GM21737 (cell line): ENCODE measurements at regions not wholly inside any gene's neighbourhood (a gene's known extent, or its start where the extent isn't known, plus 50 kb on each side); places are given as distances from the start of the nearest gene placed in this dataset.

Experiments used
- ATAC-seq: cut with Tn5 transposase; IDR thresholded peaks from one replicate; pipeline ENCODE4 v1.9.1; 2021; ENCODE audit warnings: mild to moderate bottlenecking, moderate library complexity; ENCODE audit not compliant: unreplicated experiment

DNA sequence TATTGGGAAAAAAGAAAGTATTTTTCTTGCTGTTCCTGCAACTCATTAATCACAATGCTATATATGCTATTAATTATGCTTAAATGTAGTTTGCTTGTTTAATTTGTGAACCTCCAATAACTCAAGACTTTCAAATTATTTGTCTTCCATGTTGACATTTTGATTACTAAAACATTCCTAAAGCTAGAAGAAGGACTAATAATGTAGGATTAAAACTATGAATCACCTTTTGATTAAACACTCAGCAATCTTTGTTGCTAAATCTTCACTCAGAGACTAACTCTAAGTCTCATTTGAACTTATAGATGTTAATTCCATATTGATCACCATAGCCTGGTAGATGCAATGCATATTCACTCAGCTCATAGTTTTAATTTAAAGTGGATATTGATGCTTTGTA lies 524.6 kb upstream of the ZEB2 start:
- ATAC-seq: no peak

DNA sequence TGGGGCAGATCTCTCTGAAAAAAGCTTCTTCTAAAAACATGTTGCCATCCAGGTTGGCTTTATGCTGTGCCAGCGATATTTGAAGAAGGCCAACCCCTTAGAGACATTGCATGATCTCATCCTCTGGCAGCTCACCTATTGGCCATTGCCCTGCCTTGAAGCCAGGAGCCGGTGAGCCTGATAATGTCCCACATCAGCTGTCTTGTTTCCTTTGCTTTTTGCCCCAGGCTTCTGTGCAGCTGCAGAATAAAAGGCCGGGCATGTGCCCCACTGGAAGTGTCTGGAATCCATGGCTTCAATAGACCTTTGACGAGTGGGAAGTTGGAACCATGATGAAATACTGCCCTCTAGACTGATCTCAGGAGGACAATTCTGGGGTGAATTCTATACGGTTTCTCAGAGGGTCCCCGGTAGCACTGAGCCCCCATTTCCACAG lies 523.5 kb upstream of the ZEB2 start:
- no peak for ATAC-seq

DNA sequence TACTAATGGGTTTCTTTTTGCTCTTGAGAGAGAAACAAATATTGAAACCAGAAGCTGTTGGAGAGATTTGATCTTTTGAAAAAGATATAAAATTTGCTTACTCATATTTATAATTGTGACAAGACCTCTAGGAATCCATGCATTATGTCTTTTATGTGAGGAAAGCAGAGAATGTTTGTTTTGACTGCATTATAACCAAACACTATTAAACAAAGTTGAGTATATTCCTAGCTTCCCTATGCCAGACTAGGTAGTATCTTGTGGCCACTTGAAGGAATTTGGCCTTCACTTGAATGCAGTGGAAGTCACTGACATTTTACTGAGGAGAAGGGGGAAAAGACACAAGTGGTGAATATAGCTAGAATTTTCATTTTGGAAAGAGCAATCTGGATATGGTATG lies 521.8 kb upstream of the ZEB2 start:
- no peak for ATAC-seq

DNA sequence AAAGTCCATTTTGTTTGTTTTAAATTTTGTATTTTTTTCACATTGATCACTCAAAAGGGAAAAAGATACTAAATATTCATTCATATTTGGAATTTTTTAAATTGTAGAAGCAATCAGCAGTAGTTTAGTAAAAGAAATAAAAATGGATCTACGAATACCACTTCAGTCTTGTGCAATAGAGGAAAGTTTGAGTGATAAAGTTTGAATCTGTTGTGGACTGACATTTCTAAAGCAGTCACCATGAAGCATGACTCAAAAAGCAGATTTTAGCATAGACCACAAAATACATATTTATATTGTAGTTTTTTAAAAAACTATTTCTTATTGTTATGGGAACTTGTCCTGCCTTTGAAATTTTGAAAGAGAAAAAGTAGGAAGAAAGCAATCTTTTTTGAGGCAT lies 520.5 kb upstream of the ZEB2 start:
- no peak for ATAC-seq

DNA sequence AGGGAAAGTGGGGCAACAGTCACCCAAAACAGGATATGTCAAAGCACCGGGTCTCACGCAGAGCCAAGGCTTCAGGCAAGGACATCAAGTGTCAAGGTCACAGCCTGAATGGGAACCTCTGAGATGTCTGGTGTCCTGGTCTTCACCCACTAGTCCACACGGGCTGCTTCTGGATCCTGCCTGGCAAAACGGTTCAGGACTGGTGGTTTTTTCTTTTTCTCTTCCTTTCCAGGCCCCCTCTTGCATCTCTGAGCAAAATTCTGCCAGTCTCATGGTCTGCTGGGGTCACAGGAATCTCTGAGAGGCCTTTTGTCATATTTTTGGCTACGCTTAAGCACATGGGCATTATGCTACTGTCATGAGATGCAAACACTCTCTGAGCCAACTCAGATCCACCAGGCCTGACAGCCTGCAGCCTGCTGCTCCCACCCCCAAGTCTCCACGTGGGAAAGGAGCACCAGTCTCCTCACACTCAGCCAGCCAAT lies 518.2 kb upstream of the ZEB2 start:
- ATAC-seq: no peak

DNA sequence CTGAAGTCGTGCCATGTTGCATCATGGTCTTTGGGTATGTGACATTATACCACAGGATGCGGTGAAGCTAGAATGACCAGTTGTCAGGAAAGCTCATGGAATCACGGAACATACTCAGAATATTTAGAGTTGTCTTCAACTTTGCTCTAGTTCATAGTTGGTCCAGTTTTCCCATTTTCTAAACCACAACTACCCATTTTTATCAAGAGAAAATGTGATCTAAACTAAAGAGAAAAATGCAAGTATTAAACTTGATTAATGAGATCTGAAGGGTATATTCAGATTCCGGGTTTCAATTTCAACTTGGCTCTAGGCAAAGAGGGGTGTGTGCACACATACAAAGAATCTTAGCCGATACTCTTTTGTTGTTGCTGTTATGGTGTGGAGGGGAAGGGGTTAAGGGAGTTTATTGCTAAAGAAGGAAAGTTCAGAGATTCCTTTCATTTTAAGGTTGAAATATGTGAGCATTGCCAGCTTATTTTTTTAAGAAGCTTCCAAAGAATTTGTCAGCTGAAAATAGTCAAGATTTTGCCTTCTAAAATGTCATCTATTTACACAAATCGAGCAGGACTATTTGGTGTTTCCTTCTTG lies 516.6 kb upstream of the ZEB2 start:
- ATAC-seq: no peak

DNA sequence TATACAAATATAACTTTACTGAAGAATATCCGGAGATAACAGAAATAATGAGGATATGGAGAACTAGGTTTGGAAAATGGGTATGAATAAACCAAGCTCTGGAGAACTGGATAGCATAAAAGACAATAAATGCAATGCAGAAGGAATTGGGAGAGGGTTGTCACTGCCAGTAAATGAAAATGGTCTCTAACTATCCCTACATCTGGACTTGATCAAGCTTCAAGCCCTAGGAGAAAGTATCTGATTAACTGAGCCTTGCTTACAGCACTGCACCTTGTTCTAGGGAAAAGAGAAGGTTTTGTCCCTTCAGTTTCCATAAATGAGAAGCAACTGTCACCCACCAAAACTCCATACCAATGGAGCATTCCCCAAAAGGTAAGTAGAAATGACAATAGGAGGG lies 514.6 kb upstream of the ZEB2 start:
- ATAC-seq: no peak

DNA sequence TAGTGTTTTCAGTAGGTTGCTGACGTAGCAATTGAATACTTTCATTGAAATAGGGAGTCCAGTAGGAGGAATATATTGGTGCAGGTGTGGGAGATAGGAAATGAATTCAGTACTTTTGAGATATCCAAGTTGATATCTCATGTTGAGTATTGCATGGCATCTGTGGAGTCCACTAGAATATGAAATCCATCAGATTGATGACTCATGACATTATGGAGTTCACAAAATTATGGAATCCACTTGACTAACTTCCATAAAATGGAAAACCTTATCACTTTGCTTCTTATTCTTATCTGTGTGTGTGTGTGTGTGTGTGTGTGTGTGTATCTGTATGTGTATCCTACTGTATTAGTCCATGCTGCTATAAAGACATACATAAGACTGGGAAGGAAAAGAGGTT lies 513.5 kb upstream of the ZEB2 start:
- no peak for ATAC-seq

DNA sequence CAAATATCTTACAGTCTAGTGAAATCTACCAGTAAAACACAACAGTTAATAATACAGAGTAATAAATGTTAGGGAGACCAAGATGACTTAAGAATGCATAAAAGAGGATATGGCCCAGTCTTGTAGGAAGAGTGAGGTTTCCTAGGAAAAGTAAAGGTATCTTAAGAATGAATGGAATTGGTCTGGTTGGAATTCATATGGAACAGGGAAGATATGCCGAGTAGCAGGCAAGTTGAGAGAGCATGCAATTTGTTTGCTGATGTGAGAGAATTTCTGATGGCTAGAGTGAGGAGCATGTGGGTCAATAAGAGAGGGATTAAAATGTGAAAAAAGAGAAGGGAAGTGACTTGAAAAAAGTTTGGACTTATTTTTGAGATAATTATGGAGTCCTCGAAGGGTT lies 512.9 kb upstream of the ZEB2 start:
- no peak for ATAC-seq

DNA sequence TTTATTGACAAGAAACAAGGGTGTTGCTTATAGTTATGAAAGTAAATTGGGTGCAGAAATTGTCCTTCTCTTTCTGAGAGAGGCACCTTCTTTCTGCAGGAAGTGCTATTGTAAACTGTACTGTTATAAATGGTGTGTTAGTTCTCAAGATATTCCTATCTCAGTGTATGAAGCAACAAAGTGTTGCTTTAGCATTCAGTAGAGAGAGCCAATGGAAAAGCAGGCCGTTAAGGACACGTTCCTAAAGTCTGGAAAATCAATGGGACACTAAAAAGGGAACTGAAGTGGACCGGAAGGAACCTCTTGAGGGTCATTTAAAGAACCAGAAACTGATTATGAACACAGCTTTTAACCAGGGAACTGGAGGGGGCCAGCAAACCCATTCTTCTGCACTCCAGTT lies 510.0 kb upstream of the ZEB2 start:
- no peak for ATAC-seq

DNA sequence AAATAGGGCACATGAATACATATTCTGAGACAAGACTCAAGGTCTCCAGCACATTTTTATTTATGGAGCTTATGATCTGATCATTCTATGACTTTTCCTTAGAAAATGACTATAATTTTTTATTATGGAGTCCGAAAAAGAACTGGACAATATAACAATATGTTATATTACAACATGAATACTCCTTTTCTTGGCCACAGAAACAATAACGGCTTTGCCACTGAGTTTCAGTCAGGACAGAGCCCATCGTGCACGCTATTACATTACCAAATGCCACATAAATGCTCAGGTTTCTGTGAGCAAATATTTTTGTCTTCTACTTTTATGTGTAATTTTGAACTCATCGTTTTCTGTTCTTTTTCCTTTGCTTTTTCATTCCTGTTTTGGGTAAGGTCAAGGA lies 509.2 kb upstream of the ZEB2 start:
- no peak for ATAC-seq

DNA sequence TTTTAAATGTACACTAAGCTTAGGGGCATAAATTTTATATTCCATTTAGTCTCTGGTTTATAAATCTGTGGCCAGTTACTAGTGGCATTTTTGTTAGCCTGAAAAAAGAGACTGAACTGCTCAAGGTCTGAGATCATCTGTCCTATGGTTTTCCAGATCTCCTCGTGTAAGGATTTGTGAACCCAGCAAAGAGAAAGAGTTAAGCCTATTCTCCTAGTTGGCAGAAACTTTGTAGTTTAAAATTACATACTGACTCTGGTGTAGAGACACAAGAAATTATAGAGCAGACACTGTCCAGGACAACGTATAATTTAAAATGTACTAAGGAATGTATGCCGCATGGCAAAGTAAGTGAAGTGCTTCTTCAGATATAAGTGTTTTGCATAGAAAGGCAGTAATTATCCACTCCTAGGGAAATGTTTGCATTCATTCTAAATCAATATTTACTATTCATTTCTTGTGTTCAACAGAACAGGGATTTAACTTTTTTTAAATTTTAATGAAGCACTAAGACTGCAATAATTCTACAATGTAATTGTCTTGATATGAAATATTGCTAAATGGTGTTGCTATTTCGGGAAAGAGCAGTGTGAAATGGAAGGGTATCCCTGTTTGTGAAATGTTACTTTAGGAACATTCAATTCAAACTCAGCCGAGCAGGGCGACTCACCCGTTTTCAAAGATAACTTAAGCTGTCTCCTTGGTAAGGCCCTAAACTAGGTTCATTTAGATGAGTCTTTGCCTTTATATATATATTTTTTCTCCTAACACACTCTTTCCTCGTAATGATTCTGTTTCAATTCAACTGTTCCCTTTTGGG lies 508.4 kb upstream of the ZEB2 start:
- no peak for ATAC-seq

DNA sequence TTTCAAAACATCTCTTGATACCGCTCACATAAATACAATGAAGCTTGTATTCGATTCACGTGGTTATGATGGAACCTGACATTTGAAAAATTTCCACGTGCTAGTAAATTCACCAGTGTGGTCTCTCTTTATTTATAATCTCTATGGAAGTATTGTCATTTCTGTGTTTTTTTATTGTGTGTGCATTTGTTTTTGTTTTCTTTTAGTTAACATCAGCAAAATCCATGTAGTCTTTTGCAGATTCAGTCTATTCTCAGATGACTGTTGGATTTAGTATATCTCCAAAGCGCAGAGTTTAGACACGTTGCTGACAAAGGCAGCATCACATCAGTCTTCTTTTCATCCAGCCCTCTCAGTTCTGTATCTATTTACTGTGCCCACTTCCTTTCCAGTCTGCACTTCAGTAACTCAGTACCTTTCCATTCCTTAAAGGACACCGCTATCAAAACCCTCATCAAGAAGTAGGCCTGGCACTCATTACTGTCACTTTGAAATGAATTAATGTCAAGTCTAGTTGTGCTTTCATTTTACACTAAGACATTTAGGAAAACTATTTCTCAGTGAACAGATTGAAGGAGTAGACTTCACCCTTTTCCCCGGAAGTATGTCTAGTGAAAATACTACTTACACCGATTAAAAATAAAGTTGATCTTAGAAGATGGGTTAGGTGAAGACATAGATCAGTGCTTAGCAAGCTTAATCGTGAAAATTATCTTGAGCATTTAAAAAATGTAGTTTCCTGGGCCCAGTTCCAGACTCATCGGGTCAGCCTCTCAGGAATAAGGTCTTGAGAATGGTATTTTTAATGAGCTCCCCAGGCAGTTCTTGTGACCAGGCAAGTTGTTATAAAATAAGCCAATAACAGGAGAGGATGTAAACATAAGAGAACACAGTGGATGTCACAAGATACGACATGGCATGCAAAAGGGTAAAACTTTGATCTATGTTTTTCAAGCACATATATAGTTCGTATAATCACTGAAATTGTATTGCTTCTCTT lies 506.8 kb upstream of the ZEB2 start:
- ATAC-seq: no peak

DNA sequence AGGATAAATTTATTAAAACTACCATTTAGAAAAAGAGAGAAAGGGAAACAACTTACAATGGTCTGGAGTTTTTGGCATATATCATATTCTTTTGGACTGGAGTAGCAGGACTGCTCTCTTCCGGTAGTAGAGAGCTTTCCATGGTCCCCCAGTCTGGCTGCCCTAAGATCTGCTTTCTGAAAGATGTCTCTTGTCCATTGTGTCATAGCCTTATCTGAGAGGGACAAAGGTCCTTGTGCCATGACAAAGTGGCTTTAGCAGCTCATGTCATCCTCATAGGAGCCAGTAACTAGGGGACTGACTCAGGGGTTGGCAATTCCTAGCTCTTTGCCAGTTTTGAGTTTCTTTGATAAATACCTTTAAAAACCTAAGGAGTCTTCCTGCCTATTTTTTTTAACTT lies 505.5 kb upstream of the ZEB2 start:
- no peak for ATAC-seq

DNA sequence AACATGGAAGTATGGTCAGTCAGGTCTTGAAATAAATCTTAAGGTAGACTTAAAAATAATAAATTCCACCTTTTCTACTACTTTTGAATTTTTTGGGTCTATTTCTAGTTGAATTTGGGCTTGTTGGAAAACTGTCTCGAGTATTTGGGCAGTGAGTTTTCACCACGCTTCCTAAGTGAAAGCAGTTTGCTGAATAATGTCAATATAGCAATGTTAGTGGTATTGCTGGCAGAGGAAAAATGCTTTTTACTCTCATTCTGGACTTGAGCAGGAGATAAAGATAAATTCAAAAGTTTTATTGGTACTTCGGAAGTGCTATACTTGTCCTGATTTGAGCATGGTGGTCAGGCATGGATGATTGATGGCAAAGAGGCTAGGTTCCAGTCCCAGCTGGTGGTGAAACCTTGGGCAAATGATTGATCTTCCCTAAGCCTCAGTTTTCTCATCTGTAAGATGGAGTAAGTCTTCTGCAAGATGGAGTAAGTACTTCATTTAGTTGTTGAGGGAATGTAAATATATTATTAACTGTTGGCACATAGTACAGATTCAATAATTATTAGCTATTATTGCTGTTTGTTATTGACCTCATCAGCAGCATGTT lies 503.5 kb upstream of the ZEB2 start:
- ATAC-seq: no peak

DNA sequence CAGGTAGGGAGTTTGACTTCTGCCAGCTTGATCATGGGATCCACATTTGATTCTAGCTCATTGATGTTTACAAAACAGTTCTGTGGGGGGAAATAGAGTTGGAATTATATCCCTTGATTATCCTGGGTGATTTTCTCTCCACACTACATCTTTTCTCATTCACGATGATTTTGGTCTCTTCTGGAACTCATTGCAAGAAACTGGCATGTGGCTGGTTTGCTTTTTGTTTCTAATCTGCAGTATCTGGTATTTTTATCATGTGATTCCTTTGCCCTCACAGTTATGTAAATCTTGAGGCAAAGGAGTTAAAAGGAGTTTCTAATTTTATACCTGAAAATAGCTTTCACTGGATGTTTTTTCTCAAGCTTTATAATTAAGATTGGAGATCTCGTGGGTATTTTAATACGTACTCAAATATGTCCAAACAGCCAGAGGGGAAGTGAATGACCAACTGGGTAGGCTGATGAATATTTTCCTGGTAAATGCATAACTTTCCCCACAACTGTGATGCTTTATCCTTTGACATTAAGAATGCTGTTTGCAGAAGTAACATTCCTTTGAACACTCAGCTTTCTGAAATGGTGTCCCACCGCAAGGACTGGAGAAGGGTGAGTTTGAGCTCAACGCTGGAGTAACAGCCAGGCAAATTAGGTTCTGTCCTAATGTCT lies 502.9 kb upstream of the ZEB2 start:
- no peak for ATAC-seq

DNA sequence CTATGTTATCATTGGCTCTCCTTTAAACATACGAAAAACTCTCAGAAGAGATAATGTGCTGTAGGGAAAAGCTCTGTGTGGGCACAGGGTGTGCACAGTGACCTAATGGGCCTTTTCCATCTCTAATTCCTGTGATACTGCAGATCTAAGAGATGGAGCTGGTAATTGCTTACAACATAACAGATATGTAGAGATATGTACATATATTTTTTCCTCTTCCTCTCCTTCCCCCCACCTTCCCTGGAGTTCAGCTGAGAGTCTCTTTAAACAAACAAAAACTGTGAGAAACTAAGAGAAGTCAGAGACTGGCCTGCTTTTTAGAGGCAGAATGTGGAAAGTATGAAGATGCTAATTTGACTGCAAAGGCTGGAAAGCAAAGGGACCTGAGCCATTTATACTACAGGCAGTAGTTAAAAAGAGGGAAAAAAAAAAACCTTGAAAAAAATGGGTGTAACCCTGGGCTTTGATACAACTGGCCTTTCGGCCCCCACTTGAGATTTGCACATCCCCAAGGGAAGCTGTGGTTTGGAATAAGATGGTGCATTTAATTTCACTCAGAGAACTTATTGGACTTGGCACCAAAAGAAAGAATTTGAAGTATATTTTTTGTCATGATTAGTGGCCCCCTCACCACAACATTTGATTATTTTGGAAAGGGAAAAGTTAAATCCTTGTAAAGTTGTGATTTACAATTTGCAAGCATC lies 502.2 kb upstream of the ZEB2 start:
- no peak for ATAC-seq

DNA sequence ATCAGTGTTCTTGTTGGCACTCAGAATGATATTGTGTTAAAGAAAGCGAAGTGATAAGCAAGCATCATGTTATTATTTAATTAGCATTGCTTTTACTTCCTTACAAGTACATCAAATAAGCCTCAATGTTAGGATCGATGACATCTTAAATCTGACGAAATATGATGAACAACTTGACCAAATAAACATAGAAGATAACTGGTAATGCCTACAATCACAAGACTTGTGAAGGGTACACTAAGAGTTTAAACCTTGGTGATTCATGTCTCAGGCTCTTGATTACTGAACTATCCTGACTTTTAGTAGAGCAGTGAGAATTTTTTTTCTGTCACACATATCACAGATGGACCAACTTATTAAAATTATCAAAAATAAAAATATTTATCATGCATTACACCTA lies 500.8 kb upstream of the ZEB2 start:
- ATAC-seq: no peak

DNA sequence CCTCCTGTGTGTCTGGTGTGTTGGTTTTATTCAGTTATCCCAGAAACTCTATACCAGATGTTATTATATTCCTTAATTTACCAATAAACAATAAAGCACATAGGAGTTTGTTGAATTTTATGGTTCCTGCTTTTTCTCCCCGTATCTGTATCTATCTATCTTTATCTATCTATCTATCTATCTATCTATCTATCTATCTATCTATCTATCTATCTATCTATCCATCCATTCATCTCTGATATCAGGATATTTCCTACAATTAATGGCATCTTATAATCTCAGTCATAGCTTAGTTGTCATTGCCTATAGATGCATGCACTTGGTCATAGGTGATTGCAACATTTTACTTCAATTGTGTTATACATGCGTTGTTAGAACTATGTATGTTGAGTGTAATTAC lies 500.2 kb upstream of the ZEB2 start:
- no peak for ATAC-seq

DNA sequence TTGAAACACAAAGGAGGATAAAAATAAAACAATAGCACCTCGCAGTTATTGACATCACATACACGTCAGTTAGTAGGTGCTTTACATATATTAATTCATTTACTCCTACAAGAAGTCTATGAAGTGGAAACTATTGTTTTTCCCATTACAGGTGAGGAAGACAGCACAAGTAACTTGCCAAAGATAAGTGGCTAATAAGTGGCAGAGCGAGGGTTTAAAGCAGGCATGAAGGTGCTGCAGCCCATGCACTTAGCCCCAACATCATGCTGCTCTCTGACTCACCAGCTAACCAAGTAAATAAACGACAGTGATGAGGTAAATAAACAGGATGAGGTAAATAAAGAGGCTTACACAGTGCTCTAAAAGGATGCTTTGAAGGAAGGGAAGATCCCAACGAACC lies 498.6 kb upstream of the ZEB2 start:
- no peak for ATAC-seq
